Mesendoderm (in vitro differentiated cells): ENCODE measurements at regions not wholly inside any gene's neighbourhood (a gene's known extent, or its start where the extent isn't known, plus 50 kb on each side); places are given as distances from the start of the nearest gene placed in this dataset.
"Not testable (repeated sequence)": the region's sequence is repeated elsewhere in the genome, so short reads cannot be mapped to it uniquely, and the experiment has no call there.

Experiments used
- DNase-seq: peaks from one replicate; pipeline ENCODE4 v3.0.0; 2013
- H2AK5ac ChIP-seq: 2 replicates; pipeline ENCODE4 v1.6.1; 2013; ENCODE audit warnings: low read length, inconsistent platforms
- H2BK120ac ChIP-seq: 2 replicates; pipeline ENCODE4 v1.6.1; 2013; ENCODE audit warnings: low read depth, mild to moderate bottlenecking, low read length, moderate library complexity, mixed read lengths
- H2BK15ac ChIP-seq: replicated peaks from 2 replicates; pipeline ENCODE4 v1.6.1; 2013; ENCODE audit warnings: low read depth, mild to moderate bottlenecking, moderate library complexity
- H2BK5ac ChIP-seq: 2 replicates; pipeline ENCODE4 v1.6.1; 2013; ENCODE audit warnings: low read length, inconsistent platforms
- H3K18ac ChIP-seq: 2 replicates; pipeline ENCODE4 v1.6.1; 2013; ENCODE audit warnings: mild to moderate bottlenecking, low read length, mixed read lengths
- H3K23ac ChIP-seq: one replicate; pipeline ENCODE4 v1.6.1; 2013; ENCODE audit warnings: low read length
- H3K27ac ChIP-seq: 2 replicates; pipeline ENCODE4 v1.5.1; 2013; ENCODE audit warnings: low read depth, mild to moderate bottlenecking, inconsistent platforms, low read length, moderate library complexity
- H3K27me3 ChIP-seq: 2 replicates; pipeline ENCODE4 v1.6.1; 2013; ENCODE audit warnings: low read length, control low read depth, mild to moderate bottlenecking, inconsistent platforms; ENCODE audit not compliant: insufficient read depth, poor library complexity
- H3K36me3 ChIP-seq: 2 replicates; pipeline ENCODE4 v1.6.1; 2013; ENCODE audit warnings: low read length, inconsistent platforms; ENCODE audit not compliant: control insufficient read depth, insufficient read depth
- H3K4ac ChIP-seq: one replicate; pipeline ENCODE4 v1.6.1; 2013; ENCODE audit warnings: low read depth, mild to moderate bottlenecking, low read length, moderate library complexity
- H3K4me1 ChIP-seq: 2 replicates; pipeline ENCODE4 v1.6.1; 2013; ENCODE audit warnings: low read depth, low read length, inconsistent platforms; ENCODE audit not compliant: control insufficient read depth
- H3K4me2 ChIP-seq: 2 replicates; pipeline ENCODE4 v1.6.1; 2013; ENCODE audit warnings: low read length
- H3K4me3 ChIP-seq: 2 replicates; pipeline ENCODE4 v1.5.1; 2013; ENCODE audit warnings: mild to moderate bottlenecking, low read length
- H3K56ac ChIP-seq: one replicate; pipeline ENCODE4 v1.6.1; 2013; ENCODE audit warnings: low read length
- H3K79me1 ChIP-seq: 2 replicates; pipeline ENCODE4 v1.6.1; 2013; ENCODE audit warnings: low read length, inconsistent platforms
- H3K79me2 ChIP-seq: 2 replicates; pipeline ENCODE4 v1.6.1; 2013; ENCODE audit warnings: mild to moderate bottlenecking, low read length; ENCODE audit not compliant: control insufficient read depth, insufficient read depth
- H3K9ac ChIP-seq: 2 replicates; pipeline ENCODE4 v1.6.1; 2013; ENCODE audit warnings: low read length, inconsistent platforms
- H4K5ac ChIP-seq: one replicate; pipeline ENCODE4 v1.6.1; 2013; ENCODE audit warnings: low read length
- H4K8ac ChIP-seq: one replicate; pipeline ENCODE4 v1.6.1; 2013; ENCODE audit warnings: low read depth, mild to moderate bottlenecking, control low read depth, low read length, moderate library complexity
- WGBS: extraction: QIAGEN DNeasy Blood & Tissue Kit; methylation state at CpG from one replicate; pipeline ENCODE4 v1.1.7; 2013; ENCODE audit warnings: low lambda C conversion rate, missing lambda C conversion rate; ENCODE audit not compliant: insufficient coverage; ENCODE audit errors: extremely low coverage; 5-methylcytosine and 5-hydroxymethylcytosine counted together

DNA sequence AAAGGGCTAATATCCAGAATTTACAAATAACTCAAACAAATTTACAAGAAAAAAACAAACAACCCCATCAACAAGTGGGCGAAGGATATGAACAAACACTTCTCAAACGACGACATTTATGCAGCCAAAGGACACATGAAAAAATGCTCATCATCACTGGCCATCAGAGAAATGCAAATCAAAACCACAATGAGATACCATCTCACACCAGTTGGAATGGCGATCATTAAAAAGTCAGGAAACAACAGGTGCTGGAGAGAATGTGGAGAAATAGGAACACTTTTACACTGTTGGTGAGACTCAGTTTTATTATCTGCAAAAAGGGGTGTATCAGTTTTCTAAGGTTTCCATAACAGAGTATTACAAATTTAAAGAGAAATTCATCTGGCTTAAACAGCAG is 153.5 kb upstream of the ITGA1 start:
- not testable (repeated sequence) for DNase-seq, H3K27me3 ChIP-seq, H3K18ac ChIP-seq, H4K8ac ChIP-seq, H3K56ac ChIP-seq, H2BK120ac ChIP-seq, H2BK5ac ChIP-seq, H4K5ac ChIP-seq, H3K4me1 ChIP-seq, H3K4me3 ChIP-seq, H3K4ac ChIP-seq, H2BK15ac ChIP-seq, H3K79me1 ChIP-seq, H3K4me2 ChIP-seq, H3K27ac ChIP-seq, H3K9ac ChIP-seq, H2AK5ac ChIP-seq, H3K23ac ChIP-seq, H3K36me3 ChIP-seq, H3K79me2 ChIP-seq
- WGBS, result no CpG with 5 or more reads among the region's 4 CpGs

DNA sequence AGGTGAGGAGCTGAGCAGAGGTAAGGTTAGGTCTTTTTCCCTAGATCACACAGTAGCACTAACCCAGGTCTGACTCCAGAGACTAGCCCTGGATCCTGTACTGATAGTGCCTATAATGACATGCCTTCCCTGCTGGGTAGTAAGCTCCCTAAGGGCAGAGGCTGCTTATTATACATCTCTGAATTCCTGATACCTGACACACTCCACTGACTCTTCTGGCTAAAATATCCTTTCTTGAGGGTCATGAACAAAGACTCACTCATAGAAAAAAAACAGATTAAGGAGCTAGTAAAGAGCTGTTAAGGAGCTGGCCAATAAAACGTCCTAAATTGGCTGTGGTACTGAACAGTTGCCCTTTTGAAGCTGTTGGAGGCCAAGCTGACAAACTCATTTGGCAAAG is 149.0 kb upstream of the ITGA1 start:
- Histone ChIP-seq H3K79me1 (no peaks in the 10 kb centered on the region), H3K9ac (no peak overlapping the region), H2BK5ac (no peak overlapping the region), H4K8ac (no peak overlapping the region), H4K5ac (no peak overlapping the region), H3K18ac (no peak overlapping the region), H3K4ac (no peak overlapping the region), H3K23ac (no peak overlapping the region), H2AK5ac (no peak overlapping the region), H3K4me3 (no peak overlapping the region), H3K4me1 (no peaks in the 10 kb centered on the region), H3K56ac (no peak overlapping the region), H3K4me2 (no peak overlapping the region), H3K27me3 (no peaks in the 10 kb centered on the region), H2BK120ac (no peak overlapping the region), H3K27ac (no peak overlapping the region), H2BK15ac (no peak overlapping the region), H3K79me2 (no peaks in the 10 kb centered on the region), H3K36me3 (no peaks in the 10 kb centered on the region)
- no peak for DNase-seq
- WGBS, result no CpG with 5 or more reads among the region's 1 CpG

DNA sequence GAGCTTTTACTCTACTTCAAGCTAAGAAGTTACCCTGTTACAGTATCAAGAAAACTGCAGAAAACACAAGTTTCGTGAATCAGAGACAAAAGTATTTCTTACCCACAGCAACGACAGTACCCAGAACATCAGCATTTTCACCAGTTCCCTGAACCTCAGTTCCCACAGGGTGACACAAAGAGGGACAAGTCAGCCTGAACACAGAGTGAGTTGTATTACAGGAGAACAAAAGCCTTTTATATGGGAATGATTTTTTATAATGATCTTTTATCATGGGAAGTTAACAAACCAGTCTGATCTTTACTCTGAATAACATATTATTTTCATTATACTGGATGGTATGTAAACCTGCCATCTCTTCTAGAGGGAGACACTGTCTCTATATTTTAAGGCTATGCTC is 139.0 kb upstream of the ITGA1 start:
- no peak overlapping the region for H3K4ac ChIP-seq
- H3K79me2 ChIP-seq, result no peaks in the 10 kb centered on the region
- no peak overlapping the region for H2AK5ac ChIP-seq
- no peak for DNase-seq
- no peak overlapping the region for H3K27ac ChIP-seq
- no CpG with 5 or more reads among the region's 2 CpGs for WGBS
- no peak overlapping the region for H4K5ac ChIP-seq
- H3K4me2 ChIP-seq, result no peak overlapping the region
- no peak overlapping the region for H3K9ac ChIP-seq
- no peak overlapping the region for H3K18ac ChIP-seq
- H3K23ac ChIP-seq, result no peak overlapping the region
- H4K8ac ChIP-seq, result no peak overlapping the region
- H3K4me3 ChIP-seq, result no peak overlapping the region
- H2BK120ac ChIP-seq, result no peak overlapping the region
- H2BK15ac ChIP-seq, result no peak overlapping the region
- H2BK5ac ChIP-seq, result no peak overlapping the region
- H3K79me1 ChIP-seq, result no peaks in the 10 kb centered on the region
- H3K56ac ChIP-seq, result no peak overlapping the region
- H3K4me1 ChIP-seq, result no peaks in the 10 kb centered on the region
- H3K36me3 ChIP-seq, result no peaks in the 10 kb centered on the region
- H3K27me3 ChIP-seq, result no peaks in the 10 kb centered on the region

DNA sequence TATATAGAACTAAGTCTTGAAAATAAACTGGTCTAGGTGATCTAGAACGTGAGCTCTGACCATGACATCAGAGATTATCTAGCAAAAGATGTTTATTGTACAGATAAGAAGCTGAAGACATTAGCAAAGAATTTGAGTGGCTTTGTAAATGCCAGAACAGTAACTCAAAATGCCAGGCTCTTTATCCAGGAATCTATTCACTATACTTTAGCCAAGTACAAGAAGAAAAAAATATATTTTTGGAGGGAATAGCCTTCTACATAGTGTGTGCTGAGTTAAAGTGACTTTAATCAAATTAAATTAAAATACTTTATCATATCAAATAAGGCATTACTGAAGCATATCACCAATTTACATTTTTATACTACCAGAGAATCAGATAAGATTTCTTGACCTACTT is 132.6 kb upstream of the ITGA1 start:
- Histone ChIP-seq H2BK5ac (no peak overlapping the region), H3K4ac (no peak overlapping the region), H3K18ac (no peak overlapping the region), H2AK5ac (no peak overlapping the region), H3K4me1 (no peaks in the 10 kb centered on the region), H4K8ac (no peak overlapping the region), H3K9ac (no peak overlapping the region), H2BK120ac (no peak overlapping the region), H3K79me2 (no peaks in the 10 kb centered on the region), H3K23ac (no peak overlapping the region), H3K79me1 (no peaks in the 10 kb centered on the region), H2BK15ac (no peak overlapping the region), H3K4me3 (no peak overlapping the region), H3K27me3 (no peaks in the 10 kb centered on the region), H4K5ac (no peak overlapping the region), H3K36me3 (no peaks in the 10 kb centered on the region), H3K27ac (no peak overlapping the region), H3K56ac (no peak overlapping the region), H3K4me2 (no peak overlapping the region)
- no peak for DNase-seq
- no CpG with 5 or more reads among the region's 1 CpG for WGBS

DNA sequence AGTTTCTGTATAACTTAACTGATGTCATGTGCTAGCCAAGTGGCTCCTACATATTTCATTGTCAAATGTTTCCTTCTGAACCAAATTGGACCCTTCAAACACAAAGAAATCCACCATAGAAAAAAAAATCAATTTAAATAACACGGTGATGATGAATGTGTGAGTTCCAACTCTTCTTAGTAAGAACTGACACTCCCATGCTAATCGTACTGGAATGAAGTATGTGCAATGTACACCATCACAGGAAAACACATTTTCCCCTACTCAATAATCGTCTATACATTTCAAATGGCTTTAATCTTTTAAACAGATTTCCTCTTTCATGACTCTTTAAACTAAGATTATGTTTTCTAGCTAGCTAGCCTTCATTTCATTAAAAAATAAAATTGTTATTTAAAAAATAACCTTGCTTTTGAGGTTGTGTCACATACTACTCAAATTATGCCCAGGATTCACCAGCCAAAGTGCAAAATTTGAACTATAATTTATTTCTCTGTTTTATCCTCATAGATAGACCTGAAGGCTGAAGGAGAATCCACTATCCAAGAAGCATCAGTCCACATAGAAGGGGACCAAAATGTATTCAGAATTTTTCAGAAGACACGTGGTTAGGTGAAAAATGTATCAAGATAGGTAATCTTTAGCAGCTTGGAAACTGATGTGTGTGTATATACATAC is 131.0 kb upstream of the ITGA1 start:
- no peak overlapping the region for H3K18ac ChIP-seq

DNA sequence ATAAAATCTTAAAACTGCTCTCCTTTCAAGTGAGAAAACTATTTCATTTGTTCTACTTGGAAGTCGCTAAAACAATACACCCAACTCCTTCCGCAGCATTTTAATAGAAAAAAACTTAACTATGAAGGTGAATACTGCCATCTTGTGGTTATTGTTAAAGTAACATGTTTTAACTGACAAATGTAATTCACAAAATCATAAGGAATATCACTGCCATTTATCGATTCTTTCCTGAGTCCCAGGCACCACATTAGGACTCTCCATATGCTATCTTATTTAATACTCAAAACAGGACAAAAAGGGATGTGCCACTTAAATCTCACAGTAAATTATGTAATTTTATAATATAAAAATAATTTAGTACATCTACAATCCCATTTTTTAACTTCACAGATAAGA is 130.5 kb upstream of the ITGA1 start:
- H2AK5ac ChIP-seq, result no peak overlapping the region
- no peak overlapping the region for H4K8ac ChIP-seq
- no peaks in the 10 kb centered on the region for H3K27me3 ChIP-seq
- no peak overlapping the region for H2BK120ac ChIP-seq
- DNase-seq, result peak; percentile 43
- no peak overlapping the region for H4K5ac ChIP-seq
- H3K56ac ChIP-seq, result no peak overlapping the region
- H3K27ac ChIP-seq, result no peak overlapping the region
- H3K4me2 ChIP-seq, result no peak overlapping the region
- no peak overlapping the region for H2BK5ac ChIP-seq
- H3K79me2 ChIP-seq, result no peaks in the 10 kb centered on the region
- H3K4ac ChIP-seq, result no peak overlapping the region
- no CpG with 5 or more reads among the region's 3 CpGs for WGBS
- H3K23ac ChIP-seq, result no peak overlapping the region
- H2BK15ac ChIP-seq, result no peak overlapping the region
- H3K9ac ChIP-seq, result no peak overlapping the region
- no peak overlapping the region for H3K18ac ChIP-seq
- no peaks in the 10 kb centered on the region for H3K4me1 ChIP-seq
- no peaks in the 10 kb centered on the region for H3K79me1 ChIP-seq
- H3K36me3 ChIP-seq, result no peaks in the 10 kb centered on the region
- no peak overlapping the region for H3K4me3 ChIP-seq

More for the DNA sequence above, 131.0 kb upstream of the ITGA1 start:
- Histone ChIP-seq H3K36me3 (no peaks in the 10 kb centered on the region), H3K4me2 (no peak overlapping the region), H2AK5ac (no peak overlapping the region), H4K8ac (no peak overlapping the region), H4K5ac (no peak overlapping the region), H2BK120ac (no peak overlapping the region), H2BK5ac (no peak overlapping the region), H2BK15ac (no peak overlapping the region), H3K23ac (no peak overlapping the region), H3K9ac (no peak overlapping the region), H3K27me3 (no peaks in the 10 kb centered on the region), H3K4me1 (no peaks in the 10 kb centered on the region), H3K79me1 (no peaks in the 10 kb centered on the region), H3K56ac (no peak overlapping the region), H3K79me2 (no peaks in the 10 kb centered on the region), H3K4me3 (no peak overlapping the region), H3K4ac (no peak overlapping the region), H3K27ac (no peak overlapping the region)
- DNase-seq, result no peak
- WGBS, result 100% methylated on average over 1 of the region's 4 CpGs
